ENCODE measurements at regions not wholly inside any gene's neighbourhood (a gene's known extent, or its start where the extent isn't known, plus 50 kb on each side); places are given as distances from the start of the nearest gene placed in this dataset.

GRCh38 chr15:98421419-98422129 lies 226.8 kb upstream of the IGF1R start:
- peak; percentile 43 for DNase-seq (ENCODE audit: low spot score)

GRCh38 chr15:98422130-98422478 lies 226.2 kb upstream of the IGF1R start:
- DNase-seq (ENCODE audit: low spot score) = no peak

- DNase-seq (ENCODE audit: low spot score) = no peak
Measured at GRCh38 chr15:98425173-98425572, 223.2 kb upstream of the IGF1R start.

- no peak for DNase-seq (ENCODE audit: low spot score)
Measured at GRCh38 chr15:98427321-98427720, 221.0 kb upstream of the IGF1R start.

- DNase-seq (ENCODE audit: low spot score) = no peak
Measured at GRCh38 chr15:98428253-98428989, 219.9 kb upstream of the IGF1R start.

- DNase-seq (ENCODE audit: low spot score) = no peak
Measured at GRCh38 chr15:98431171-98431570, 217.2 kb upstream of the IGF1R start.

GRCh38 chr15:98433346-98433745 lies 215.0 kb upstream of the IGF1R start:
- no peak for DNase-seq (ENCODE audit: low spot score)

GRCh38 chr15:98433856-98434255 lies 214.5 kb upstream of the IGF1R start:
- no peak for DNase-seq (ENCODE audit: low spot score)

GRCh38 chr15:98437752-98438151 lies 210.6 kb upstream of the IGF1R start:
- no peak for DNase-seq (ENCODE audit: low spot score)

- no peak for DNase-seq (ENCODE audit: low spot score)
Measured at GRCh38 chr15:98438326-98438725, 210.0 kb upstream of the IGF1R start.

GRCh38 chr15:98438907-98439306 lies 209.4 kb upstream of the IGF1R start:
- no peak for DNase-seq (ENCODE audit: low spot score)

GRCh38 chr15:98439523-98439942 lies 208.8 kb upstream of the IGF1R start:
- no peak for DNase-seq (ENCODE audit: low spot score)

- DNase-seq (ENCODE audit: low spot score) = no peak
Measured at GRCh38 chr15:98440917-98441316, 207.4 kb upstream of the IGF1R start.

- no peak for DNase-seq (ENCODE audit: low spot score)
Measured at GRCh38 chr15:98441599-98441998, 206.7 kb upstream of the IGF1R start.

GRCh38 chr15:98442379-98442833 lies 205.9 kb upstream of the IGF1R start:
- peak; percentile 24 for DNase-seq (ENCODE audit: low spot score)

GRCh38 chr15:98442901-98443300 lies 205.4 kb upstream of the IGF1R start:
- no peak for DNase-seq (ENCODE audit: low spot score)

- no peak for DNase-seq (ENCODE audit: low spot score)
Measured at GRCh38 chr15:98443526-98443925, 204.8 kb upstream of the IGF1R start.

GRCh38 chr15:98444138-98444537 lies 204.2 kb upstream of the IGF1R start:
- no peak for DNase-seq (ENCODE audit: low spot score)

GRCh38 chr15:98445315-98445714 lies 203.0 kb upstream of the IGF1R start:
- no peak for DNase-seq (ENCODE audit: low spot score)

GRCh38 chr15:98446083-98446482 lies 202.3 kb upstream of the IGF1R start:
- DNase-seq (ENCODE audit: low spot score) = no peak

GRCh38 chr15:98447069-98447468 lies 201.3 kb upstream of the IGF1R start:
- no peak for DNase-seq (ENCODE audit: low spot score)

- no peak for DNase-seq (ENCODE audit: low spot score)
Measured at GRCh38 chr15:98451236-98451635, 197.1 kb upstream of the IGF1R start.

- DNase-seq (ENCODE audit: low spot score) = no peak
Measured at GRCh38 chr15:98452238-98452637, 196.1 kb upstream of the IGF1R start.

- DNase-seq (ENCODE audit: low spot score) = no peak
Measured at GRCh38 chr15:98455904-98456303, 192.4 kb upstream of the IGF1R start.

Measured in putamen (tissue), 1 donor.